ENCODE measurements at regions not wholly inside any gene's neighbourhood (a gene's known extent, or its start where the extent isn't known, plus 50 kb on each side); places are given as distances from the start of the nearest gene placed in this dataset.

DNA sequence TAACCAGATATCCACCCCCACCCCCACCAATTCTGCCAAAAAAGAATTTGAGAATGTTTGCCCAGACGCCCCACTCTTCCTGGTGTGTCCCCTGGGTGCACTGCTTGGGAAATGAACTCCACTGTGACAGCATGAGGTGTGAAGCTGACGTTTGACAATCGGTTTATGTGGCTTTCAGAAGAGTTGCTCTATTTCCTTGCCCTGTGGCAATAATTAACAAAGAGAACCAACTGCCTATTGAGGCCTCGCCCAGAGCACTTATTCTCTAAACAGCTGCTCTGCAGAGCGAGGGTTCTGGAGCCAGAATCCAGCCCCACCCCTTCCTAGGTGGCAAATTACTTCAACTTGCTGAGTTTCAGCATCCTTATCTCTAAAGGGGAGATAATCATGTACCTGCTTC lies 115.8 kb upstream of the SIX3 start:
- DNase-seq (ENCODE audit: low read depth in 2 of 2), result no peak
- TF ChIP-seq, protein P1, sequence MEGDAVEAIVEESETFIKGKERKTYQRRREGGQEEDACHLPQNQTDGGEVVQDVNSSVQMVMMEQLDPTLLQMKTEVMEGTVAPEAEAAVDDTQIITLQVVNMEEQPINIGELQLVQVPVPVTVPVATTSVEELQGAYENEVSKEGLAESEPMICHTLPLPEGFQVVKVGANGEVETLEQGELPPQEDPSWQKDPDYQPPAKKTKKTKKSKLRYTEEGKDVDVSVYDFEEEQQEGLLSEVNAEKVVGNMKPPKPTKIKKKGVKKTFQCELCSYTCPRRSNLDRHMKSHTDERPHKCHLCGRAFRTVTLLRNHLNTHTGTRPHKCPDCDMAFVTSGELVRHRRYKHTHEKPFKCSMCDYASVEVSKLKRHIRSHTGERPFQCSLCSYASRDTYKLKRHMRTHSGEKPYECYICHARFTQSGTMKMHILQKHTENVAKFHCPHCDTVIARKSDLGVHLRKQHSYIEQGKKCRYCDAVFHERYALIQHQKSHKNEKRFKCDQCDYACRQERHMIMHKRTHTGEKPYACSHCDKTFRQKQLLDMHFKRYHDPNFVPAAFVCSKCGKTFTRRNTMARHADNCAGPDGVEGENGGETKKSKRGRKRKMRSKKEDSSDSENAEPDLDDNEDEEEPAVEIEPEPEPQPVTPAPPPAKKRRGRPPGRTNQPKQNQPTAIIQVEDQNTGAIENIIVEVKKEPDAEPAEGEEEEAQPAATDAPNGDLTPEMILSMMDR (IDR thresholded peaks at IDR 0.05; ENCODE audit: low read depth, low read length), result no peak
- H3K4me3 ChIP-seq (replicated peaks in 1 of 2; ENCODE audit: low read depth in 2 of 2, low read length in 2 of 2), result no peak overlapping the region

DNA sequence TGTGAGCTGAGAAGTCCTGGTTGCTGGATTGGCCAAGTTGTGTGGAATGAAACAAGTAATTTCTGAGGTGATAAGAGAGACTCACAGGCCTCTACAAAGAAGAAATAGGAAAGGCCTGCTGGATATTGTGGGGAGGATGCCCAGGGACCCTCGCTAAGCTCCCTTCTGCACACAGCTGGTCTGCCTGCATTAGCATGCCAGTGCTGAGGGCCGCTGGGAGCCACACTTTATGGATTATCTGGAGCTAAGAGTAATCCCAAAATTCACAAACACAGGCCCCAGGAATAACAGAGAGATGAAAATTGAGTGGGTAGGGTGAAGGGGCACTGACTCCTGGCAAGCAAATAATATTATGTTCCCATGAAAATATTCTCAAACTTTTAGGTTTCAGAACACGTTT lies 114.9 kb upstream of the SIX3 start:
- no peak for DNase-seq (ENCODE audit: low read depth in 2 of 2)
- TF ChIP-seq, protein P1 (IDR thresholded peaks at IDR 0.05; ENCODE audit: low read depth, low read length), result no peak
- no peak overlapping the region for H3K4me3 ChIP-seq (replicated peaks in 1 of 2; ENCODE audit: low read depth in 2 of 2, low read length in 2 of 2)

DNA sequence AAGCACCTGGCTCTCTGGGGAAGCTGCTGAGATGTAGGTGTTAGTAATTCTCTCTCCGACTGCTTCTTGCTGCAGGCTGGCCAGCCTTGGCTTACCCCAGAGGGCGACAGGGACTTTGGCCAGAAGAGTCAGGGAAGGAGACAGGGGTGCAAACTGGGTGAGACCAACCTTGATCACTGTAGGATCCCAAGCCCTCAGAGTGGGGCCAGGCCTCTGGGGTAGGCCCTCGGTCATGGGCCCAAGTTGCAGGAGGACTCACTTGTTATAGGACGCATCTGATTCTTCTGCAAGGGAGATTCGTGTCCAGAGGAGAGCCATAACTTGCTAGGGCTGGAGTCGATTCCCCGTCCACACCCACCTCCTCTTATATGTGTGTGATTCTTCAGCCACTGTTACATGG lies 111.7 kb upstream of the SIX3 start:
- no peak overlapping the region for H3K4me3 ChIP-seq (replicated peaks in 1 of 2; ENCODE audit: low read depth in 2 of 2, low read length in 2 of 2)
- TF ChIP-seq, protein P1 (IDR thresholded peaks at IDR 0.05; ENCODE audit: low read depth, low read length), result no peak

DNA sequence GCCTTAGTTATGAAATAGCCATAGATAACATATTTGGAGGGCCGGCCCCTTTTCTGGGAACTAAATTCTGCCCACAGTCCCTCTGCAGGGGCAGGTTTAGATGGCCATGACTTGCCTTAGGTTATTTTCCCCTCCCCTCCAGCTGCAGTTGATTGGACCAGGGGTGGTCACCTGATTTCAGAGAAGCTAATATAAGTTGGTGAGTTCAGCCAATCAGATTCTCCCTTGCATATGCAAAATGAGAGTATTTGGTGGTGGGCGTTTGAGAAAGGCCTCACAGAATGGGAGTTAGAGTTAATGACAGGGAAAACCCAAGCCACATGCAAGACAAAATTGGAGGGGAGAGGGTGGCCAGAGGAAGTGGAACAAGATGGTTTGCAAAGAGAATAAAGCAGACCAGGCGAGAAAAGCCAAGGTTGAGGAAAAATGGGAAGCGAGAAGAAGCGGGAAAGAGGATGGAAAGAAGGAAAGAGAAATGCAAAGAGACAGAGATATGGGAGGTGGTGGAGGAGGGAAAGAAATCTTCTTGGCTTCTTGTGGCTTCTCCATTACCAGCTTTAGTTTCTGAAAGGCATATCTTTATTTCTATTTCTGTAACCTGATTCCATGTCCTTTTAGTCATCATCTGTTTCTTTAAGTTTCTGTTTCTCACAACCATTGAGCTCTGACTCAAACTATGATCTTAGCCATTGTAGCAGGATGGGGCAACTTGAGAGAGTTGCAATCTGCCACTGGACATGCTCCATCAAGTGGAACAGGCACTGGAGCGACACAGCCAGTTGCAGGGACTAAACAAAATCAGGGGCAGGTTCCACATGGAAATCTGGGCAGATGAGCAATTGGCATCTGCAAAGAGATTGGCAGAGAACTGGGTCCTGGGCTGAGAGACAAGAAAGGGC lies 108.1 kb upstream of the SIX3 start:
- no peak overlapping the region for H3K4me3 ChIP-seq (replicated peaks in 1 of 2; ENCODE audit: low read depth in 2 of 2, low read length in 2 of 2)
- TF ChIP-seq, protein P1 (IDR thresholded peaks at IDR 0.05; ENCODE audit: low read depth, low read length), result no peak
- DNase-seq (ENCODE audit: low read depth in 2 of 2), result peak in 1 of 2 donors; percentile 27

More for the DNA sequence above, 111.7 kb upstream of the SIX3 start:
- DNase-seq (ENCODE audit: low read depth in 2 of 2), result no peak

DNA sequence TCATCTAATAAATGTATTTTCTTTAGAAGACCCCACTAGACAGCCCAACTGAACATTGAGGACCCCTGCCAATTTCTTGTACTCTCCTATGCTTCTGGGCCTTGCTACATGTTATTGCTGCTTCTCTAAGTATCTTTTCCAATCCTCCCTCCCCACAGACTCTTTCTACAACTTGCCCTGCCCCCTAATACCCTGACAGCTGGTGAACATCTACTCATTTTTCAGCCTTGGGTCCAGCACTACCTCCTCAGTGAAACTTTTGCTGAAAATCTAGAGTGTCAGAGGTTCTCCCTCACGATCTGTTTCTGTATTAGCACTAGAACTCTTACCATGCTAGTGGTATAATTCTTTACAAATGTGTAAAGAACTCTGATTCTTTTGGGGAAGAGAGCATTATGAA lies 106.8 kb upstream of the SIX3 start:
- DNase-seq (ENCODE audit: low read depth in 2 of 2), result no peak
- no peak overlapping the region for H3K4me3 ChIP-seq (replicated peaks in 1 of 2; ENCODE audit: low read depth in 2 of 2, low read length in 2 of 2)
- TF ChIP-seq, protein P1 (IDR thresholded peaks at IDR 0.05; ENCODE audit: low read depth, low read length), result no peak

DNA sequence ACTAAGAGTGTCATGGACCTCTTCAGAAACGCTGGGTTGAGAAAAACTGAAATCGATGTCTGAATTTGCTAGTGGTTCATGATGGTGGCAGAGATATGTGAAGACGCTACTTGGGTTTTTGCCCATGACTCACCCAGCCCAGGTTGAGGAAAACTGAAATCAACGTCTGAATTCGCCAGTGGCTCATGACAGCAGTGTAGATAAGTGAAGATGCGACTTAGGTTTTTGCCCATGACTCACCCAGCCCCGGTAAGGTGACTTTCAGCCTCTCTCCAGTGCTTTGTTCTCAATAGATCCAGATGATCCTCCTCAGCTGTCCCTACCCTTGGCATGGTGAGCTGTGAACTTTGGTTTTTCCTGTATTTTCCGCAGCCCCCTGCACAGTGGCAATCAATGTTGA lies 105.3 kb upstream of the SIX3 start:
- TF ChIP-seq, protein P1 (IDR thresholded peaks at IDR 0.05; ENCODE audit: low read depth, low read length), result no peak
- no peak for DNase-seq (ENCODE audit: low read depth in 2 of 2)
- no peak overlapping the region for H3K4me3 ChIP-seq (replicated peaks in 1 of 2; ENCODE audit: low read depth in 2 of 2, low read length in 2 of 2)

Measured in cardiac fibroblast (primary cell).